ENCODE measurements at regions not wholly inside any gene's neighbourhood (a gene's known extent, or its start where the extent isn't known, plus 50 kb on each side); places are given as distances from the start of the nearest gene placed in this dataset.
A peak's percentile ranks its signal among the peaks of the same experiment; 100 is the strongest.
"Not testable (repeated sequence)": the region's sequence is repeated elsewhere in the genome, so short reads cannot be mapped to it uniquely, and the experiment has no call there.

GRCh38 chr14:105774001-105774400 lies 247.6 kb downstream of the TMEM121 start:
- H3K9me3 ChIP-seq: peaks cover 6% of the 10 kb centered on the region
- TF ChIP-seq CTCF (IDR thresholded peaks at IDR 0.05): no peak
- H3K36me3 ChIP-seq: no peaks in the 10 kb centered on the region
- no peaks in the 10 kb centered on the region for H3K27me3 ChIP-seq (ENCODE audit: low read depth)
- no peak overlapping the region for H3K4me3 ChIP-seq
- no peak overlapping the region for H3K27ac ChIP-seq
- ATAC-seq (no peak), DNase-seq (no peak)
- H3K4me1 ChIP-seq: no peaks in the 10 kb centered on the region
- intact Hi-C loops (cut with DNase I): no loop called here

- intact Hi-C loops (cut with DNase I); H3K4me3 ChIP-seq; H3K4me1 ChIP-seq; H3K36me3 ChIP-seq; DNase-seq; H3K27me3 ChIP-seq (ENCODE audit: low read depth); H3K27ac ChIP-seq: not testable (repeated sequence)
- peak in 1 of 2 donors; percentile 29 for ATAC-seq
- H3K9me3 ChIP-seq: peaks cover 14% of the 10 kb centered on the region
Observed at GRCh38 chr14:105774585-105775348, 248.4 kb downstream of the TMEM121 start.

- DNase-seq; H3K4me3 ChIP-seq; intact Hi-C loops (cut with DNase I); H3K4me1 ChIP-seq; H3K27ac ChIP-seq; H3K36me3 ChIP-seq; H3K27me3 ChIP-seq (ENCODE audit: low read depth); ATAC-seq: not testable (repeated sequence)
- H3K9me3 ChIP-seq: peaks cover 18% of the 10 kb centered on the region
Observed at GRCh38 chr14:105775349-105775923, 249.1 kb downstream of the TMEM121 start.

GRCh38 chr14:105776112-105776511 lies 249.7 kb downstream of the TMEM121 start:
- peaks cover 25% of the 10 kb centered on the region for H3K9me3 ChIP-seq
- ATAC-seq; H3K36me3 ChIP-seq; H3K4me1 ChIP-seq; H3K4me3 ChIP-seq; intact Hi-C loops (cut with DNase I); DNase-seq; H3K27ac ChIP-seq; H3K27me3 ChIP-seq (ENCODE audit: low read depth): not testable (repeated sequence)

GRCh38 chr14:105776924-105777323 lies 250.5 kb downstream of the TMEM121 start:
- no peak for TF ChIP-seq CTCF (IDR thresholded peaks at IDR 0.05)
- no peak overlapping the region for H3K27ac ChIP-seq
- H3K4me1 ChIP-seq: no peaks in the 10 kb centered on the region
- no peaks in the 10 kb centered on the region for H3K36me3 ChIP-seq
- DNase-seq (no peak), ATAC-seq (no peak)
- peaks cover 25% of the 10 kb centered on the region for H3K9me3 ChIP-seq
- intact Hi-C loops (cut with DNase I): no loop called here
- no peaks in the 10 kb centered on the region for H3K27me3 ChIP-seq (ENCODE audit: low read depth)
- H3K4me3 ChIP-seq: no peak overlapping the region

- H3K27ac ChIP-seq: no peak overlapping the region
- TF ChIP-seq CTCF (IDR thresholded peaks at IDR 0.05): no peak
- intact Hi-C loops (cut with DNase I): no loop called here
- ATAC-seq (no peak), DNase-seq (no peak)
- peaks cover 7% of the 10 kb centered on the region for H3K27me3 ChIP-seq (ENCODE audit: low read depth)
- no peak overlapping the region for H3K4me3 ChIP-seq
- H3K4me1 ChIP-seq: no peaks in the 10 kb centered on the region
- H3K9me3 ChIP-seq: peaks cover 22% of the 10 kb centered on the region
- H3K36me3 ChIP-seq: no peaks in the 10 kb centered on the region
Observed at GRCh38 chr14:105783707-105784106, 257.3 kb downstream of the TMEM121 start.

- Histone ChIP-seq H3K4me1 (no peaks in the 10 kb centered on the region), H3K36me3 (no peaks in the 10 kb centered on the region), H3K27ac (no peak overlapping the region), H3K9me3 (no peaks in the 10 kb centered on the region), H3K27me3 (ENCODE audit: low read depth) (peaks cover 9% of the 10 kb centered on the region), H3K4me3 (no peak overlapping the region)
- DNase-seq (no peak), ATAC-seq (no peak)
- no peak for TF ChIP-seq CTCF (IDR thresholded peaks at IDR 0.05)
- intact Hi-C loops (cut with DNase I): no loop called here
Observed at GRCh38 chr14:105793836-105794235, 267.5 kb downstream of the TMEM121 start.

Data from lower lobe of right lung (tissue), 2 donors.